Spinal cord (tissue), 9 donors: ENCODE measurements at regions not wholly inside any gene's neighbourhood (a gene's known extent, or its start where the extent isn't known, plus 50 kb on each side); places are given as distances from the start of the nearest gene placed in this dataset.
A peak's percentile ranks its signal among the peaks of the same experiment; 100 is the strongest.

Experiments used
- DNase-seq, 6 donors: peaks; one replicate each; pipeline versions ENCODE4 v3.0.0 to v3.0.0-alpha.2; 2013 to 2015; ENCODE audit warnings: low spot score in 6 of 6, low read depth in 4 of 6
- H3K27ac ChIP-seq: one replicate; pipeline ENCODE4 v1.5.1; 2013; ENCODE audit warnings: low read depth, low read length, control low read depth
- H3K27me3 ChIP-seq: one replicate; pipeline ENCODE4 v1.6.1; 2013; ENCODE audit warnings: low read length; ENCODE audit not compliant: control insufficient read depth, insufficient read depth
- H3K36me3 ChIP-seq: one replicate; pipeline ENCODE4 v1.6.1; 2013; ENCODE audit warnings: low read length; ENCODE audit not compliant: control insufficient read depth, insufficient read depth
- H3K4me1 ChIP-seq: one replicate; pipeline ENCODE4 v1.6.1; 2013; ENCODE audit warnings: low read length; ENCODE audit not compliant: control insufficient read depth, insufficient read depth
- H3K4me3 ChIP-seq: one replicate; pipeline ENCODE4 v1.5.1; 2013; ENCODE audit warnings: low read depth, low read length, control low read depth
- H3K9me3 ChIP-seq: one replicate; pipeline ENCODE4 v1.6.1; 2013; ENCODE audit warnings: low read length; ENCODE audit not compliant: control insufficient read depth, insufficient read depth
- WGBS: methylation state at CpG from one replicate; pipeline ENCODE4 v1.1.5; 2013; ENCODE audit warnings: missing lambda C conversion rate; ENCODE audit not compliant: insufficient coverage; 5-methylcytosine and 5-hydroxymethylcytosine counted together
- donor health status: healthy.

- H3K4me3 ChIP-seq: no peak overlapping the region
- WGBS: 100% methylated on average over 1 of the region's 4 CpGs
Observed at GRCh38 chr10:21175797-21176196, 278.7 kb upstream of the NEBL start.

GRCh38 chr10:21174715-21175495 lies 277.8 kb upstream of the NEBL start:
- Histone ChIP-seq H3K4me1 (peaks cover 10% of the 10 kb centered on the region), H3K9me3 (no peaks in the 10 kb centered on the region), H3K36me3 (no peaks in the 10 kb centered on the region), H3K4me3 (peak overlapping the region; percentile 58), H3K27me3 (no peaks in the 10 kb centered on the region), H3K27ac (peak overlapping the region; percentile 34)
- WGBS: 24% methylated on average over 18 of the region's 33 CpGs
- DNase-seq: peak in 1 of 6 donors; percentile 30

More at GRCh38 chr10:21175797-21176196, 278.7 kb upstream of the NEBL start:
- H3K27ac ChIP-seq: no peak overlapping the region
- peaks cover 10% of the 10 kb centered on the region for H3K4me1 ChIP-seq
- no peak for DNase-seq
- H3K27me3 ChIP-seq: no peaks in the 10 kb centered on the region
- H3K36me3 ChIP-seq: no peaks in the 10 kb centered on the region
- no peaks in the 10 kb centered on the region for H3K9me3 ChIP-seq

GRCh38 chr10:21173802-21174714 lies 276.9 kb upstream of the NEBL start:
- peak overlapping the region; percentile 75 for H3K27ac ChIP-seq
- under 1% methylated on average over 102 of the region's 107 CpGs for WGBS

GRCh38 chr10:21172930-21173801 lies 276.1 kb upstream of the NEBL start:
- WGBS: under 1% methylated on average over 52 of the region's 69 CpGs
- H3K27ac ChIP-seq: peak overlapping the region; percentile 75
- H3K4me3 ChIP-seq: peak overlapping the region; percentile 75
- DNase-seq: peak in 3 of 6 donors; percentile 35 to 76 (median 67)
- H3K4me1 ChIP-seq: peaks cover 10% of the 10 kb centered on the region
- no peaks in the 10 kb centered on the region for H3K27me3 ChIP-seq
- H3K9me3 ChIP-seq: no peaks in the 10 kb centered on the region
- H3K36me3 ChIP-seq: no peaks in the 10 kb centered on the region

More at GRCh38 chr10:21173802-21174714, 276.9 kb upstream of the NEBL start:
- no peaks in the 10 kb centered on the region for H3K9me3 ChIP-seq
- H3K4me3 ChIP-seq: peak overlapping the region; percentile 75
- DNase-seq: peak in 3 of 6 donors; percentile 52 to 87 (median 81)
- no peaks in the 10 kb centered on the region for H3K27me3 ChIP-seq
- no peaks in the 10 kb centered on the region for H3K36me3 ChIP-seq
- peaks cover 10% of the 10 kb centered on the region for H3K4me1 ChIP-seq

GRCh38 chr10:21172542-21172929 lies 275.4 kb upstream of the NEBL start:
- WGBS: 15% methylated on average over 8 of the region's 10 CpGs
- Histone ChIP-seq H3K27ac (peak overlapping the region; percentile 75), H3K4me3 (peak overlapping the region; percentile 75), H3K9me3 (no peaks in the 10 kb centered on the region), H3K4me1 (peaks cover 10% of the 10 kb centered on the region), H3K36me3 (no peaks in the 10 kb centered on the region), H3K27me3 (no peaks in the 10 kb centered on the region)
- DNase-seq: peak in 2 of 6 donors; percentile 54 to 76

- WGBS: 88% methylated on average over 6 of the region's 6 CpGs
- DNase-seq: peak in 1 of 6 donors; percentile 22
- H3K36me3 ChIP-seq: no peaks in the 10 kb centered on the region
- peaks cover 10% of the 10 kb centered on the region for H3K4me1 ChIP-seq
- H3K9me3 ChIP-seq: no peaks in the 10 kb centered on the region
- peak overlapping the region; percentile 75 for H3K4me3 ChIP-seq
- peak overlapping the region; percentile 75 for H3K27ac ChIP-seq
- H3K27me3 ChIP-seq: no peaks in the 10 kb centered on the region
Observed at GRCh38 chr10:21171936-21172541, 274.9 kb upstream of the NEBL start.

- H3K4me3 ChIP-seq: no peak overlapping the region
- no peaks in the 10 kb centered on the region for H3K27me3 ChIP-seq
- H3K9me3 ChIP-seq: no peaks in the 10 kb centered on the region
- 70% methylated on average over 10 of the region's 14 CpGs for WGBS
- DNase-seq: peak in 1 of 6 donors; percentile 12
- peaks cover 13% of the 10 kb centered on the region for H3K4me1 ChIP-seq
- H3K27ac ChIP-seq: no peak overlapping the region
- H3K36me3 ChIP-seq: no peaks in the 10 kb centered on the region
Observed at GRCh38 chr10:21171197-21171935, 274.3 kb upstream of the NEBL start.

- WGBS: 40% methylated on average over 2 of the region's 5 CpGs
- Histone ChIP-seq H3K4me3 (no peak overlapping the region), H3K27ac (no peak overlapping the region), H3K4me1 (peaks cover 13% of the 10 kb centered on the region), H3K36me3 (no peaks in the 10 kb centered on the region), H3K9me3 (no peaks in the 10 kb centered on the region), H3K27me3 (no peaks in the 10 kb centered on the region)
- DNase-seq: no peak
Observed at GRCh38 chr10:21170216-21170615, 273.1 kb upstream of the NEBL start.
